ENCODE measurements at regions not wholly inside any gene's neighbourhood (a gene's known extent, or its start where the extent isn't known, plus 50 kb on each side); places are given as distances from the start of the nearest gene placed in this dataset.

DNA sequence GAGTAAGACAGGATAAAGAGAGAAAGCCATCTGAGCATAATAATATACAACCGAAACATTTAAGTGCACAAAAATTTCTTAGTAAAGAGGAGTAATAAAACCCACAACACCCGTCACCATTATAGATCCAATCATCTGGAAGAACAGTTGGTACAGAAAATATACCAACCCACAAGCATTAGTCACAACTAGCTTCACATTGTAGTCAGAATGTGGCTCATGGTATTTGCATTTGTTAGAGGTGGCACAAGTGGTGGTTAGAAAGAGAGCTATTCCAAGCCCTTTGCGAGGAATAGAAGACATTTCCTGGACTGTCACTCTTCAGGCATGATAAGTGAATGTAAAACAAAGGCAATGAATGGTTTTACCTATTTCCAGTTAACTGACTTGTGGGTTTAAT is 677.5 kb upstream of the ST8SIA4 start:
- no TSS peak for BruUV-seq (replicated peaks)
- ATAC-seq: no peak
- Histone ChIP-seq H3K36me3 (ENCODE audit: control insufficient read depth, insufficient read depth, low read length) (no peaks in the 10 kb centered on the region), H3K27ac (ENCODE audit: low read length) (no peak overlapping the region), H3K4me3 (ENCODE audit: low read depth in 2 of 2, low read length in 2 of 2) (no peak overlapping the region), H3K4me1 (ENCODE audit: control insufficient read depth, insufficient read depth, low read length) (no peaks in the 10 kb centered on the region), H3K27me3 (ENCODE audit: control insufficient read depth, insufficient read depth, low read length) (no peaks in the 10 kb centered on the region), H3K9me3 (ENCODE audit: control insufficient read depth, insufficient read depth, low read depth, low read length) (no peaks in the 10 kb centered on the region)
- TF ChIP-seq, protein P1, sequence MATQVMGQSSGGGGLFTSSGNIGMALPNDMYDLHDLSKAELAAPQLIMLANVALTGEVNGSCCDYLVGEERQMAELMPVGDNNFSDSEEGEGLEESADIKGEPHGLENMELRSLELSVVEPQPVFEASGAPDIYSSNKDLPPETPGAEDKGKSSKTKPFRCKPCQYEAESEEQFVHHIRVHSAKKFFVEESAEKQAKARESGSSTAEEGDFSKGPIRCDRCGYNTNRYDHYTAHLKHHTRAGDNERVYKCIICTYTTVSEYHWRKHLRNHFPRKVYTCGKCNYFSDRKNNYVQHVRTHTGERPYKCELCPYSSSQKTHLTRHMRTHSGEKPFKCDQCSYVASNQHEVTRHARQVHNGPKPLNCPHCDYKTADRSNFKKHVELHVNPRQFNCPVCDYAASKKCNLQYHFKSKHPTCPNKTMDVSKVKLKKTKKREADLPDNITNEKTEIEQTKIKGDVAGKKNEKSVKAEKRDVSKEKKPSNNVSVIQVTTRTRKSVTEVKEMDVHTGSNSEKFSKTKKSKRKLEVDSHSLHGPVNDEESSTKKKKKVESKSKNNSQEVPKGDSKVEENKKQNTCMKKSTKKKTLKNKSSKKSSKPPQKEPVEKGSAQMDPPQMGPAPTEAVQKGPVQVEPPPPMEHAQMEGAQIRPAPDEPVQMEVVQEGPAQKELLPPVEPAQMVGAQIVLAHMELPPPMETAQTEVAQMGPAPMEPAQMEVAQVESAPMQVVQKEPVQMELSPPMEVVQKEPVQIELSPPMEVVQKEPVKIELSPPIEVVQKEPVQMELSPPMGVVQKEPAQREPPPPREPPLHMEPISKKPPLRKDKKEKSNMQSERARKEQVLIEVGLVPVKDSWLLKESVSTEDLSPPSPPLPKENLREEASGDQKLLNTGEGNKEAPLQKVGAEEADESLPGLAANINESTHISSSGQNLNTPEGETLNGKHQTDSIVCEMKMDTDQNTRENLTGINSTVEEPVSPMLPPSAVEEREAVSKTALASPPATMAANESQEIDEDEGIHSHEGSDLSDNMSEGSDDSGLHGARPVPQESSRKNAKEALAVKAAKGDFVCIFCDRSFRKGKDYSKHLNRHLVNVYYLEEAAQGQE (IDR thresholded peaks at IDR 0.05; ENCODE audit: insufficient read depth in 1 of 2, low read depth in 2 of 2, low read length in 1 of 2): no peak
- TF ChIP-seq TCF7L2 (IDR thresholded peaks at IDR 0.05; ENCODE audit: low read depth, low read length): no peak
- TF ChIP-seq, protein P2, sequence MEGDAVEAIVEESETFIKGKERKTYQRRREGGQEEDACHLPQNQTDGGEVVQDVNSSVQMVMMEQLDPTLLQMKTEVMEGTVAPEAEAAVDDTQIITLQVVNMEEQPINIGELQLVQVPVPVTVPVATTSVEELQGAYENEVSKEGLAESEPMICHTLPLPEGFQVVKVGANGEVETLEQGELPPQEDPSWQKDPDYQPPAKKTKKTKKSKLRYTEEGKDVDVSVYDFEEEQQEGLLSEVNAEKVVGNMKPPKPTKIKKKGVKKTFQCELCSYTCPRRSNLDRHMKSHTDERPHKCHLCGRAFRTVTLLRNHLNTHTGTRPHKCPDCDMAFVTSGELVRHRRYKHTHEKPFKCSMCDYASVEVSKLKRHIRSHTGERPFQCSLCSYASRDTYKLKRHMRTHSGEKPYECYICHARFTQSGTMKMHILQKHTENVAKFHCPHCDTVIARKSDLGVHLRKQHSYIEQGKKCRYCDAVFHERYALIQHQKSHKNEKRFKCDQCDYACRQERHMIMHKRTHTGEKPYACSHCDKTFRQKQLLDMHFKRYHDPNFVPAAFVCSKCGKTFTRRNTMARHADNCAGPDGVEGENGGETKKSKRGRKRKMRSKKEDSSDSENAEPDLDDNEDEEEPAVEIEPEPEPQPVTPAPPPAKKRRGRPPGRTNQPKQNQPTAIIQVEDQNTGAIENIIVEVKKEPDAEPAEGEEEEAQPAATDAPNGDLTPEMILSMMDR (IDR thresholded peaks at IDR 0.05): no peak
- no peak for TF ChIP-seq POLR2AphosphoS5 (IDR thresholded peaks at IDR 0.05; ENCODE audit: low read depth, low read length)
- TF ChIP-seq SIN3A (IDR thresholded peaks at IDR 0.05; ENCODE audit: borderline replicate concordance, insufficient read depth, low read depth, low read length): no peak
- intact Hi-C loops (cut with micrococcal nuclease; ENCODE audit: unreplicated experiment) (no loop called here), in situ Hi-C loops (cut with HindIII; ENCODE audit: low pct_unique_long_range_greater_than_20kb, low sequenced_read_pairs) (no loop called here)
- no peak for DNase-seq (ENCODE audit: low read depth, low spot score)
- POLR2A ChIA-PET: no interaction called here
- CTCF ChIA-PET: no interaction called here

DNA sequence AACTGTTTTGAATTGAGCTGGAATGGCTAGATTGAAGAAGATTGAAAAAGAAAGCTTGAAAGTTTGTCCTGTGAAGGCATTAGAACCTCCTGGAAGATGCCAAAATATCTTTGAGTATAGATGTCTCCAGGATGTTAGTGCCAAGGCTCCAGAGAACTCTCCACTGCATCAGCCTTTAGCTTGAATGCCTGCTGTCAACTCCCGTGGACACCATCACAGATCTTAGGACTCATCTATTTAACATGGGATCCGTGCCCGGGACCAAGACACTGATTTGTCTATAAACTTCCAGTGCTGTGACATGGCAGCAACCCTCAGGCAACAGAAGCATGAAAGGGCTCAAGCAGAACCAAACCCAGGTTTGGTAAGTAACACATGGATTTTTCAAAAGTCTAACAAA is 670.9 kb upstream of the ST8SIA4 start:
- Histone ChIP-seq H3K9me3 (ENCODE audit: control insufficient read depth, insufficient read depth, low read depth, low read length) (no peaks in the 10 kb centered on the region), H3K36me3 (ENCODE audit: control insufficient read depth, insufficient read depth, low read length) (no peaks in the 10 kb centered on the region), H3K4me1 (ENCODE audit: control insufficient read depth, insufficient read depth, low read length) (no peaks in the 10 kb centered on the region), H3K4me3 (ENCODE audit: low read depth in 2 of 2, low read length in 2 of 2) (no peak overlapping the region), H3K27me3 (ENCODE audit: control insufficient read depth, insufficient read depth, low read length) (no peaks in the 10 kb centered on the region), H3K27ac (ENCODE audit: low read length) (no peak overlapping the region)
- TF ChIP-seq, protein P1 (IDR thresholded peaks at IDR 0.05; ENCODE audit: insufficient read depth in 1 of 2, low read depth in 2 of 2, low read length in 1 of 2): no peak
- TF ChIP-seq, protein P2 (IDR thresholded peaks at IDR 0.05): no peak
- TF ChIP-seq TCF7L2 (IDR thresholded peaks at IDR 0.05; ENCODE audit: low read depth, low read length): no peak
- no peak for TF ChIP-seq SIN3A (IDR thresholded peaks at IDR 0.05; ENCODE audit: borderline replicate concordance, insufficient read depth, low read depth, low read length)
- no peak for TF ChIP-seq POLR2AphosphoS5 (IDR thresholded peaks at IDR 0.05; ENCODE audit: low read depth, low read length)
- in situ Hi-C loops (cut with HindIII; ENCODE audit: low pct_unique_long_range_greater_than_20kb, low sequenced_read_pairs) (no loop called here), intact Hi-C loops (cut with micrococcal nuclease; ENCODE audit: unreplicated experiment) (no loop called here)
- no TSS peak for BruUV-seq (replicated peaks)
- ChIA-PET CTCF (no interaction called here), POLR2A (no interaction called here)
- DNase-seq (ENCODE audit: low read depth, low spot score) (no peak), ATAC-seq (no peak)
